ENCODE measurements at regions not wholly inside any gene's neighbourhood (a gene's known extent, or its start where the extent isn't known, plus 50 kb on each side); places are given as distances from the start of the nearest gene placed in this dataset.

DNA sequence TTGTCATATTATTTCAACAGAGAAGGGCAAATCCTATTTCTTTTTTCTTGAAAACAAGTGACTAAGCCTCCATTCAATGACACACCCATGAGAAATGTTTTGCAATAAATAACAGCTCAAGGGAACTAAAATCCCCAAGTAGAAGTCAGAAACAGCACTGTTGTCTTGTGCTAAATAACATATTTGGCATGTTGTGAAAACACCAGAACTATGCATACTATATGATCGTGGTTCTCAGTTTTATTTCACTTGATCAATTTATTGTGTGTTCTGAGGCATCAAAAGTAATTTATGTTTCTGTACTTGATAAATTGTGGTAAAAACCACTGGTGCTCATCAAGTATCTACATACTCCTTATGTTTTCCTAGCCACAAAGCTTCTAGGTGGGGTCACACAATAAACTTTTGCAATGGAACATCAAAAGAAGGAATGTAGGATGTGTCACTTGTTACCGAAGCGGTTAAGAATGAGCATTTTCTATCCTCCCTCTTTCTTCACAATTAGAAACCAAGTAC is 691.7 kb upstream of the CBLB start:
- TF ChIP-seq, protein P1, sequence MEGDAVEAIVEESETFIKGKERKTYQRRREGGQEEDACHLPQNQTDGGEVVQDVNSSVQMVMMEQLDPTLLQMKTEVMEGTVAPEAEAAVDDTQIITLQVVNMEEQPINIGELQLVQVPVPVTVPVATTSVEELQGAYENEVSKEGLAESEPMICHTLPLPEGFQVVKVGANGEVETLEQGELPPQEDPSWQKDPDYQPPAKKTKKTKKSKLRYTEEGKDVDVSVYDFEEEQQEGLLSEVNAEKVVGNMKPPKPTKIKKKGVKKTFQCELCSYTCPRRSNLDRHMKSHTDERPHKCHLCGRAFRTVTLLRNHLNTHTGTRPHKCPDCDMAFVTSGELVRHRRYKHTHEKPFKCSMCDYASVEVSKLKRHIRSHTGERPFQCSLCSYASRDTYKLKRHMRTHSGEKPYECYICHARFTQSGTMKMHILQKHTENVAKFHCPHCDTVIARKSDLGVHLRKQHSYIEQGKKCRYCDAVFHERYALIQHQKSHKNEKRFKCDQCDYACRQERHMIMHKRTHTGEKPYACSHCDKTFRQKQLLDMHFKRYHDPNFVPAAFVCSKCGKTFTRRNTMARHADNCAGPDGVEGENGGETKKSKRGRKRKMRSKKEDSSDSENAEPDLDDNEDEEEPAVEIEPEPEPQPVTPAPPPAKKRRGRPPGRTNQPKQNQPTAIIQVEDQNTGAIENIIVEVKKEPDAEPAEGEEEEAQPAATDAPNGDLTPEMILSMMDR (IDR thresholded peaks at IDR 0.05), result no peak
- DNase-seq (ENCODE audit: low spot score), result no peak
- no peak overlapping the region for H3K4me3 ChIP-seq
- peak overlapping the region in 1 of 2 donors; percentile 47 for H3K27ac ChIP-seq

DNA sequence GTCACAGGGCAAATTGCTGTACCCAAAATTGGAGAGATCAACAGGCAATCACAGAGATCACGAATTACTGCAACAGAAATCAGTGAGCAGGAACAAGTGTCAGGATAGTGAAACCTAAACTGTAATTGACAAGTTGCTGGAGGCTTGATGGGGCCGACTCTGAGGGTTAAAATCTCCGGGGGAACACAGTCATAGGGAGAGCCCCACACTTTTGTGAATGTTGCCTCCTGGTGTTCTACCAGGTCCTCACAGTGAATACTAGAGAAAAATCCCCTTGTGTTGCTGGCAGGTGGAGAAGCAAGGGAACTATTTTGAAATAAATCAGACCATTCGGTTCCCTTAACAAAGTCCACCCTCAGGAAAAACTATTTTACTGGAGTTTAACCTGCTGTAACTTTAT is 697.5 kb upstream of the CBLB start:
- Histone ChIP-seq H3K27ac (no peak overlapping the region), H3K4me3 (no peak overlapping the region)
- DNase-seq (ENCODE audit: low spot score), result no peak
- TF ChIP-seq, protein P1 (IDR thresholded peaks at IDR 0.05), result no peak

DNA sequence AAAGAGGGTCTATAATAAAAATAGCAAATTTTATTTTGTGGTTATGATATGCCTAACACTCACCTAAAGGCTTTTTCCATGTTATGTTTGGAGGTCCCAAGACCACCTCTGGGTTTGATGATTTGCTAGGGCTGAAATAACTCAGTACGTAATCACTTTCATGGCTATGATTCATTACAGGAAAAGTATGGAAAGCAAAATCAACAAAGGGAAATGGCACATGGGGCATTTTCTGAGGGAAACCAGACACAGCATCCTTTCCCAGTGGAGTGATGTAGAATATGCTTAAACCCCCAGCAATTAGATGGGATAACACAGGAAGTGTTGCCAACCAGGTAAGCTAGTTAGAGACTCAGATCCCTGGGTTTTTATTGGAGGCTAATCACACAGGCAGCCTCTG is 701.6 kb upstream of the CBLB start:
- Histone ChIP-seq H3K4me3 (no peak overlapping the region), H3K27ac (no peak overlapping the region)
- DNase-seq (ENCODE audit: low spot score), result no peak
- TF ChIP-seq, protein P1 (IDR thresholded peaks at IDR 0.05), result no peak

DNA sequence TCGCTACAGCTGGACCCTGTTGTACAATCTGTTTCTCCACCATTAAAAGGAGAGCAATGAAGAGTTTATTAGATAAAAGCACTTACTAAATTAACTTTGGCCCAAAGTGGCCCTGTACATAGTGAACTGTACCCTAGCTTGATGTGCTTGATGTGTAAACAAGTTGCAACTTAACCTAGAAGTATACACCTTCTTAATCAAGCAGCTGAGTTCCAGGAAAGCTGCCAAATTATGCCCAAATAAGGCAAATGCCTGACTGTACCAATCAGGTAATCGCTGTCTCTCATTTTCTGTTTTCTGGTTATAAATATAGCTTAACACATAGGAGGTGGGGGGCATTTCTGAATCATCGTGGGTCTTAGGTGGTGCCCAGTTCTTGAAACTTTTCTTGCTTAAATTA is 704.8 kb upstream of the CBLB start:
- no peak for DNase-seq (ENCODE audit: low spot score)
- Histone ChIP-seq H3K4me3 (no peak overlapping the region), H3K27ac (no peak overlapping the region)
- TF ChIP-seq, protein P1 (IDR thresholded peaks at IDR 0.05), result no peak

DNA sequence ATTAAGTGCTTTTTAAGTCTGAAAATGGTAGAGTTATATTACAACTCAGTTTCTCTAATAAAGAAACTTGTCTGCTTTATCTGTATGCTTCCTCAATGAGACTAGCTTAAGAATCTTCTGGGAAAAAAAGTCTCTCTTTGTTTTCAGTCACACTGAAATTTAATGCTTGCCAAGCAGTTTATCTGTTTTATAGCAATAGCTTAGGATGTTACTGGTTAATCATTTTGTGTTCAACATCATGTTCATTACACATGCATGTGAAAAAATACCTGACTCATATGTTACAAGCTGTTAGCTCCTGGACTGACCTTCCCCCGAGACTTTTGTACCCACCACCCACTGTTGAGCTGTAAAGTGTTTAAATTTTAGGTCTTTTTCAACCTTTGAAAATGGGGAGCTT is 706.2 kb upstream of the CBLB start:
- H3K27ac ChIP-seq, result no peak overlapping the region
- H3K4me3 ChIP-seq, result no peak overlapping the region
- TF ChIP-seq, protein P1 (IDR thresholded peaks at IDR 0.05), result no peak
- DNase-seq (ENCODE audit: low spot score), result no peak

DNA sequence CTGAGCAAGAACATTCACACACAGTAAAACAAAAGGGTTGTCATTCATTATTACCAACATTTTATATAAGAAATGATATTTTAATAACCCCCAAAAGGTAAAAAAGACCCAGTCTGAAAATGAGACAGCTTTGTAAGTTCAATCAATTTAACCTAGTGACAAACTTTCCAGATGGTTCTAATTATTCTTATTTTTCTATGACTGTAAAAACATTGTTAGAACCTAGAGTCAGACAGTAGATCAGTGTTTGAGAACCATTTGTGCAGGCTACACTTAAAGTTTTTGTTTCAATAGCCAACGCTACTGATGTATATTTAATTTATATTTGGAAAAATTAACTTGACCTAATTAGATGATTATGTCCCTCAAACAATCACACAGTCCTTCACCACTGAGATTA is 708.4 kb upstream of the CBLB start:
- TF ChIP-seq, protein P1 (IDR thresholded peaks at IDR 0.05), result no peak
- Histone ChIP-seq H3K4me3 (no peak overlapping the region), H3K27ac (no peak overlapping the region)
- DNase-seq (ENCODE audit: low spot score), result no peak

DNA sequence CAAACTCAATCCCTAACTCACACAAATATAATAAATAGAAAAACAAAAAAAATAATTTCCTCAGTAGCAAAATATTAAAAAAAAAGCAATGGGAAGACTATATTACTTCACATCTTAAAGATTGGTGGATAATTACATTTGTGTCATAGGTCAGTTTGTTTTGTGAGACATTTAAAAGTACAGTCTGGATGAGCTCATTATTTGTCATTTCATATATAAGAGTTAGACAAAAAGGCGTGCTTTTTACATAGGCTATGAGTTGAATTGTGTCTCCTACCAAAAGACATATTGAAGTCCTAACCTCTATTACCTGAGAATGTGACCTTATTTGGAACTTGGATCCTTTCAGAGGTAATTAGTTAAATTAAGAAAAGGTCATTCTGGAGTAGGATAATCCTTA is 710.1 kb upstream of the CBLB start:
- H3K4me3 ChIP-seq, result no peak overlapping the region
- TF ChIP-seq, protein P1 (IDR thresholded peaks at IDR 0.05), result no peak
- no peak overlapping the region for H3K27ac ChIP-seq
- no peak for DNase-seq (ENCODE audit: low spot score)
